H9 (cell line): ENCODE measurements at regions not wholly inside any gene's neighbourhood (a gene's known extent, or its start where the extent isn't known, plus 50 kb on each side); places are given as distances from the start of the nearest gene placed in this dataset.
"Not testable (repeated sequence)": the region's sequence is repeated elsewhere in the genome, so short reads cannot be mapped to it uniquely, and the experiment has no call there.

Source experiments
- DNase-seq: peaks from one replicate; pipeline ENCODE4 v3.0.0-alpha.2; 2017
- H2AFZ ChIP-seq: one replicate; pipeline ENCODE4 v1.6.1; 2013; ENCODE audit warnings: mild to moderate bottlenecking, low read length, control low read depth, moderate library complexity
- H2AK5ac ChIP-seq: 2 replicates; pipeline ENCODE4 v1.6.1; 2013; ENCODE audit warnings: low read length, control low read depth, mixed read lengths; ENCODE audit not compliant: insufficient read length
- H2BK120ac ChIP-seq: one replicate; pipeline ENCODE4 v1.6.1; 2013; ENCODE audit warnings: low read depth, mild to moderate bottlenecking, low read length, control low read depth, inconsistent platforms; ENCODE audit not compliant: poor library complexity, severe bottlenecking
- H2BK12ac ChIP-seq: 2 replicates; pipeline ENCODE4 v1.6.1; 2013; ENCODE audit warnings: low read length, control low read depth, mixed read lengths, low read depth; ENCODE audit not compliant: insufficient read length
- H2BK15ac ChIP-seq: 2 replicates; pipeline ENCODE4 v1.6.1; 2013; ENCODE audit warnings: low read depth, low read length, control low read depth
- H2BK20ac ChIP-seq: one replicate; pipeline ENCODE4 v1.6.1; 2013; ENCODE audit warnings: low read depth, mild to moderate bottlenecking, low read length, control low read depth, inconsistent platforms; ENCODE audit not compliant: poor library complexity, severe bottlenecking
- H2BK5ac ChIP-seq: 2 replicates; pipeline ENCODE4 v1.6.1; 2013; ENCODE audit warnings: low read length, control low read depth, mixed read lengths; ENCODE audit not compliant: insufficient read length
- H3K14ac ChIP-seq: 2 replicates; pipeline ENCODE4 v1.6.1; 2013; ENCODE audit warnings: low read length, control low read depth; ENCODE audit not compliant: insufficient read depth
- H3K18ac ChIP-seq: 2 replicates; pipeline ENCODE4 v1.6.1; 2013; ENCODE audit warnings: low read depth, mild to moderate bottlenecking, mixed read lengths, low read length, control low read depth; ENCODE audit not compliant: insufficient read length
- H3K23ac ChIP-seq: 2 replicates; pipeline ENCODE4 v1.6.1; 2013; ENCODE audit warnings: low read length, control low read depth, mixed read lengths, low read depth; ENCODE audit not compliant: insufficient read length
- H3K23me2 ChIP-seq: 2 replicates; pipeline ENCODE4 v1.6.1; 2013; ENCODE audit warnings: low read depth, mild to moderate bottlenecking, mixed read lengths, low read length, control low read depth; ENCODE audit not compliant: insufficient read length, poor library complexity, severe bottlenecking
- H3K27ac ChIP-seq: 2 replicates; pipeline ENCODE4 v1.5.1; 2013; ENCODE audit warnings: low read length, control low read depth, mixed read lengths, low read depth; ENCODE audit not compliant: insufficient read length
- H3K27me3 ChIP-seq: 2 replicates; pipeline ENCODE4 v1.6.1; 2013; ENCODE audit warnings: low read length, control low read depth, inconsistent platforms; ENCODE audit not compliant: insufficient read depth
- H3K4ac ChIP-seq: 2 replicates; pipeline ENCODE4 v1.6.1; 2013; ENCODE audit warnings: low read depth, mild to moderate bottlenecking, control low read depth, inconsistent platforms, low read length, moderate library complexity
- H3K4me1 ChIP-seq: 2 replicates; pipeline ENCODE4 v1.6.1; 2013; ENCODE audit warnings: low read length, control low read depth, inconsistent platforms; ENCODE audit not compliant: insufficient read depth
- H3K4me2 ChIP-seq: 2 replicates; pipeline ENCODE4 v1.6.1; 2013; ENCODE audit warnings: low read length, control low read depth, mixed read lengths; ENCODE audit not compliant: insufficient read length, insufficient read depth
- H3K56ac ChIP-seq: 2 replicates; pipeline ENCODE4 v1.6.1; 2013; ENCODE audit warnings: low read depth, mild to moderate bottlenecking, mixed read lengths, low read length, control low read depth; ENCODE audit not compliant: insufficient read length
- H3K79me1 ChIP-seq: 2 replicates; pipeline ENCODE4 v1.6.1; 2013; ENCODE audit warnings: low read depth, mild to moderate bottlenecking, moderate library complexity, low read length, control low read depth, inconsistent platforms; ENCODE audit not compliant: insufficient read depth, poor library complexity, severe bottlenecking
- H3K79me2 ChIP-seq: 2 replicates; pipeline ENCODE4 v1.6.1; 2013; ENCODE audit warnings: low read length, control low read depth, inconsistent platforms; ENCODE audit not compliant: insufficient read depth
- H3K9ac ChIP-seq: 2 replicates; pipeline ENCODE4 v1.6.1; 2013; ENCODE audit warnings: low read length, control low read depth, mixed read lengths; ENCODE audit not compliant: insufficient read length; ENCODE audit errors: extremely low read depth
- H3K9me3 ChIP-seq: one replicate; pipeline ENCODE4 v1.6.1; 2013; ENCODE audit warnings: low read depth, low read length, inconsistent platforms; ENCODE audit not compliant: control insufficient read depth
- H3T11ph ChIP-seq: one replicate; pipeline ENCODE4 v1.6.1; 2013; ENCODE audit warnings: mild to moderate bottlenecking, low read length, control low read depth, inconsistent platforms
- H4K20me1 ChIP-seq: one replicate; pipeline ENCODE4 v1.6.1; 2013; ENCODE audit not compliant: control insufficient read depth, insufficient read length, insufficient read depth
- H4K5ac ChIP-seq: 2 replicates; pipeline ENCODE4 v1.6.1; 2013; ENCODE audit warnings: low read depth, mild to moderate bottlenecking, mixed read lengths, low read length, control low read depth; ENCODE audit not compliant: insufficient read length
- H4K8ac ChIP-seq: replicated peaks from 2 replicates; pipeline ENCODE4 v1.6.1; 2013; ENCODE audit warnings: low read length, control low read depth, mixed read lengths, low read depth; ENCODE audit not compliant: insufficient read length
- H4K91ac ChIP-seq: 2 replicates; pipeline ENCODE4 v1.6.1; 2013; ENCODE audit warnings: low read depth, mild to moderate bottlenecking, moderate library complexity, mixed read lengths, low read length, control low read depth; ENCODE audit not compliant: insufficient read length
- H3K27ac Mint-ChIP-seq, 3 experiments: 2 replicates in 2 of 3; 3 replicates in 1 of 3; pipeline ENCODE4 v1.8.0; 2020 to 2021; ENCODE audit warnings: mixed read lengths in 3 of 3, mild to moderate bottlenecking in 1 of 3, moderate library complexity in 1 of 3
- H3K27me3 Mint-ChIP-seq: 2 replicates; pipeline ENCODE4 v1.8.0; 2021; ENCODE audit warnings: low read depth, mild to moderate bottlenecking, moderate library complexity, mixed read lengths
- H3K36me3 Mint-ChIP-seq, 3 experiments: 2 replicates in 2 of 3; 3 replicates in 1 of 3; pipeline ENCODE4 v1.8.0; 2020 to 2021; ENCODE audit warnings: low read depth in 3 of 3, mixed read lengths in 3 of 3; ENCODE audit not compliant: insufficient read depth in 1 of 3
- H3K4me1 Mint-ChIP-seq, 2 experiments: 2 replicates each; pipeline ENCODE4 v1.8.0; 2020; ENCODE audit warnings: mixed read lengths in 2 of 2
- H3K4me3 Mint-ChIP-seq, 2 experiments: 2 replicates in 1 of 2; 3 replicates in 1 of 2; pipeline ENCODE4 v1.8.0; 2020 to 2021; ENCODE audit warnings: mild to moderate bottlenecking in 2 of 2, mixed read lengths in 2 of 2, moderate library complexity in 1 of 2
- H3K9me3 Mint-ChIP-seq, 2 experiments: 2 replicates in 1 of 2; 3 replicates in 1 of 2; pipeline ENCODE4 v1.8.0; 2020; ENCODE audit warnings: mild to moderate bottlenecking in 2 of 2, mixed read lengths in 2 of 2, moderate library complexity in 1 of 2
- WGBS: extraction: QIAGEN DNeasy Blood & Tissue Kit; methylation state at CpG from one replicate; pipeline ENCODE4 v1.1.7; 2013; ENCODE audit warnings: missing lambda C conversion rate, low lambda C conversion rate, mixed read lengths; ENCODE audit not compliant: insufficient read length; ENCODE audit errors: extremely low coverage; 5-methylcytosine and 5-hydroxymethylcytosine counted together

GRCh38 chr18:14395533-14395932, 147.9 kb downstream of the POTEC start:
- H4K8ac ChIP-seq, H3K14ac ChIP-seq, H3K9ac ChIP-seq, H2BK20ac ChIP-seq, H2AFZ ChIP-seq, H4K91ac ChIP-seq, H3K4me1 Mint-ChIP-seq, H3K23me2 ChIP-seq, H3T11ph ChIP-seq, H3K27ac ChIP-seq, DNase-seq, H2AK5ac ChIP-seq, H3K27ac Mint-ChIP-seq, H4K5ac ChIP-seq, H3K4me1 ChIP-seq, H2BK5ac ChIP-seq, H3K79me1 ChIP-seq, H3K36me3 Mint-ChIP-seq, H3K56ac ChIP-seq, H3K79me2 ChIP-seq, H4K20me1 ChIP-seq, H3K4me2 ChIP-seq, H3K27me3 Mint-ChIP-seq, H2BK15ac ChIP-seq, H3K27me3 ChIP-seq, H3K4ac ChIP-seq, H2BK120ac ChIP-seq, H3K4me3 Mint-ChIP-seq, H3K23ac ChIP-seq, H3K18ac ChIP-seq, H2BK12ac ChIP-seq: not testable (repeated sequence)
- peaks cover 62 to 66% of the 10 kb centered on the region in 2 experiments for H3K9me3 Mint-ChIP-seq
- WGBS: no CpG with 5 or more reads among the region's 3 CpGs
- peaks cover 21% of the 10 kb centered on the region for H3K9me3 ChIP-seq

DNA sequence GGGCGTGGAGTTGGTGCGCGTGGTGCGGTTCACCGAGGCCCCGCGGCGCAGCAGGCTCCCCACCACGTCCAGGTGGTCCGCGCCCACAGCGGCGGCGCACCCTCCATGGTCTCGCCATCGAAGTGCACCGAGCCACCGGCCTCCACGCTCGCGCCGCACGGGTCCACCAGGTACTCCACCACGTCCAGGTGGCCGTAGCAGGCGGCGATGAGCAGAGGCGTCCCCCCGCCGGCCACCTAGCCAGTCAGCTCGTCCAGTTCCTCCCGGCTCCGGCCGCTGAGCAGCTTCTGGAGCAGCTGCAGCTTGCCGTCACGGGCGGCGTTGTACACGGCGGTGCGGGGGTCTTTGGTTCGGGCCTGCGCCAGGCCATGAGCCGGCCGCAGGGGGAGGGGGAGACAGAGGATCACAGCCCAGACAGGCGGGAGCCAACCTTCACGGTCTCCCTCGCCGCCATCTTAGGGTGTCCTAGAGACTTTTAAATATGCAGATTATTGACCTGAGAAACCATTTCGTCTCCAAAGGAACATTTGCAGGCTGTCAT, 149.8 kb downstream of the POTEC start:
- not testable (repeated sequence) for H3K27me3 Mint-ChIP-seq, H4K5ac ChIP-seq, H3K4ac ChIP-seq, H3K56ac ChIP-seq, H2BK5ac ChIP-seq, DNase-seq, H3K79me2 ChIP-seq, H2AK5ac ChIP-seq, H3K27ac ChIP-seq, H3K27me3 ChIP-seq, H2BK20ac ChIP-seq, H3K18ac ChIP-seq, H2BK15ac ChIP-seq, H3K36me3 Mint-ChIP-seq, H3K4me3 Mint-ChIP-seq, H3K9ac ChIP-seq, H4K8ac ChIP-seq, H3K4me1 Mint-ChIP-seq, H3K79me1 ChIP-seq, H4K20me1 ChIP-seq, H4K91ac ChIP-seq, H3K23me2 ChIP-seq, H3K27ac Mint-ChIP-seq, H2AFZ ChIP-seq, H3K4me1 ChIP-seq, H2BK12ac ChIP-seq, H3K14ac ChIP-seq, H3T11ph ChIP-seq, H3K4me2 ChIP-seq, H3K23ac ChIP-seq, H2BK120ac ChIP-seq
- H3K9me3 Mint-ChIP-seq: peaks cover 53 to 55% of the 10 kb centered on the region in 2 experiments
- WGBS: no CpG with 5 or more reads among the region's 50 CpGs
- peaks cover 21% of the 10 kb centered on the region for H3K9me3 ChIP-seq
